Ishikawa (cell line): ENCODE measurements at regions not wholly inside any gene's neighbourhood (a gene's known extent, or its start where the extent isn't known, plus 50 kb on each side); places are given as distances from the start of the nearest gene placed in this dataset.

Experiments
- CREB1 ChIP-seq: IDR thresholded peaks from 2 replicates; pipeline ENCODE4 v1.6.1; 2012; ENCODE audit warnings: low read depth
- EGR1 ChIP-seq: IDR thresholded peaks from 2 replicates; pipeline ENCODE4 v1.6.1; 2012
- EP300 ChIP-seq: IDR thresholded peaks from 2 replicates; pipeline ENCODE4 v1.6.1; 2012; ENCODE audit warnings: borderline replicate concordance
- FOXM1 ChIP-seq: IDR thresholded peaks from 2 replicates; pipeline ENCODE4 v1.6.1; 2012; ENCODE audit warnings: low read depth, borderline replicate concordance
- NFIC ChIP-seq: IDR thresholded peaks from 2 replicates; pipeline ENCODE4 v1.6.1; 2012
- RAD21 ChIP-seq: IDR thresholded peaks from 2 replicates; pipeline ENCODE4 v1.6.1; 2012; ENCODE audit warnings: low read depth
- TAF1 ChIP-seq: IDR thresholded peaks from 2 replicates; pipeline ENCODE4 v1.6.1; 2012; ENCODE audit warnings: low read depth, mild to moderate bottlenecking
- TCF12 ChIP-seq: IDR thresholded peaks from 2 replicates; pipeline ENCODE4 v1.6.1; 2012; ENCODE audit warnings: low read depth
- YY1 ChIP-seq: IDR thresholded peaks from 2 replicates; pipeline ENCODE4 v1.6.1; 2012; ENCODE audit warnings: low read depth
- TF ChIP-seq, protein P1 (sequence below): IDR thresholded peaks from 2 replicates; pipeline ENCODE4 v1.6.1; 2012; ENCODE audit warnings: low read depth, mild to moderate bottlenecking
- TF ChIP-seq, protein P2 (sequence below): IDR thresholded peaks from 2 replicates; pipeline ENCODE4 v1.6.1; 2012
- TF ChIP-seq, protein P3 (sequence below): IDR thresholded peaks from 2 replicates; pipeline ENCODE4 v1.6.1; 2012

DNA sequence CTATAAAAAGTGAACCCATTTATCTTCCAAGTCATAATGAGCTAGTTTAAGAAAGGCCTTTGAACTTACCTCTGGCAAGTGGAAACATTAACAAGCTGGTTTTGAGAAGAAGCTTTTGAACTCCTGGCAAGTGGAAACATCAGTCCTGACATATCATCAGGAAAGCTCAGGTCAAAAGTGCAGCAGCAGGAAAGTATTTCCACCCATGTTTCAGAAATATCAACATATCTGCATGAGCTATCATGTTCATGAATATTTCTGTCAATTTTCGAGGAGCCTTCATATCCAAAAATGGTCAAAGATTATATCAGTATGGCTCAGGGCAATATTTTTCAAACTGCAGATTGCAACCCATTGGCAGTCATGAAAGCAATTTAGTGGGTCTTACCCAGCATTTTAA, 133.9 kb downstream of the PLK2 start:
- TF ChIP-seq TAF1 = no peak
- TF ChIP-seq, protein P1, sequence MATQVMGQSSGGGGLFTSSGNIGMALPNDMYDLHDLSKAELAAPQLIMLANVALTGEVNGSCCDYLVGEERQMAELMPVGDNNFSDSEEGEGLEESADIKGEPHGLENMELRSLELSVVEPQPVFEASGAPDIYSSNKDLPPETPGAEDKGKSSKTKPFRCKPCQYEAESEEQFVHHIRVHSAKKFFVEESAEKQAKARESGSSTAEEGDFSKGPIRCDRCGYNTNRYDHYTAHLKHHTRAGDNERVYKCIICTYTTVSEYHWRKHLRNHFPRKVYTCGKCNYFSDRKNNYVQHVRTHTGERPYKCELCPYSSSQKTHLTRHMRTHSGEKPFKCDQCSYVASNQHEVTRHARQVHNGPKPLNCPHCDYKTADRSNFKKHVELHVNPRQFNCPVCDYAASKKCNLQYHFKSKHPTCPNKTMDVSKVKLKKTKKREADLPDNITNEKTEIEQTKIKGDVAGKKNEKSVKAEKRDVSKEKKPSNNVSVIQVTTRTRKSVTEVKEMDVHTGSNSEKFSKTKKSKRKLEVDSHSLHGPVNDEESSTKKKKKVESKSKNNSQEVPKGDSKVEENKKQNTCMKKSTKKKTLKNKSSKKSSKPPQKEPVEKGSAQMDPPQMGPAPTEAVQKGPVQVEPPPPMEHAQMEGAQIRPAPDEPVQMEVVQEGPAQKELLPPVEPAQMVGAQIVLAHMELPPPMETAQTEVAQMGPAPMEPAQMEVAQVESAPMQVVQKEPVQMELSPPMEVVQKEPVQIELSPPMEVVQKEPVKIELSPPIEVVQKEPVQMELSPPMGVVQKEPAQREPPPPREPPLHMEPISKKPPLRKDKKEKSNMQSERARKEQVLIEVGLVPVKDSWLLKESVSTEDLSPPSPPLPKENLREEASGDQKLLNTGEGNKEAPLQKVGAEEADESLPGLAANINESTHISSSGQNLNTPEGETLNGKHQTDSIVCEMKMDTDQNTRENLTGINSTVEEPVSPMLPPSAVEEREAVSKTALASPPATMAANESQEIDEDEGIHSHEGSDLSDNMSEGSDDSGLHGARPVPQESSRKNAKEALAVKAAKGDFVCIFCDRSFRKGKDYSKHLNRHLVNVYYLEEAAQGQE = no peak
- TF ChIP-seq CREB1 = no peak
- TF ChIP-seq NFIC = no peak
- no peak for TF ChIP-seq RAD21
- TF ChIP-seq, protein P2, sequence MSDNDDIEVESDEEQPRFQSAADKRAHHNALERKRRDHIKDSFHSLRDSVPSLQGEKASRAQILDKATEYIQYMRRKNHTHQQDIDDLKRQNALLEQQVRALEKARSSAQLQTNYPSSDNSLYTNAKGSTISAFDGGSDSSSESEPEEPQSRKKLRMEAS = no peak
- TF ChIP-seq YY1 = no peak
- no peak for TF ChIP-seq EP300
- TF ChIP-seq, protein P3, sequence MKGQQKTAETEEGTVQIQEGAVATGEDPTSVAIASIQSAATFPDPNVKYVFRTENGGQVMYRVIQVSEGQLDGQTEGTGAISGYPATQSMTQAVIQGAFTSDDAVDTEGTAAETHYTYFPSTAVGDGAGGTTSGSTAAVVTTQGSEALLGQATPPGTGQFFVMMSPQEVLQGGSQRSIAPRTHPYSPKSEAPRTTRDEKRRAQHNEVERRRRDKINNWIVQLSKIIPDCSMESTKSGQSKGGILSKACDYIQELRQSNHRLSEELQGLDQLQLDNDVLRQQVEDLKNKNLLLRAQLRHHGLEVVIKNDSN = no peak
- TF ChIP-seq TCF12 = no peak
- no peak for TF ChIP-seq FOXM1
- no peak for TF ChIP-seq EGR1
